ENCODE measurements at regions not wholly inside any gene's neighbourhood (a gene's known extent, or its start where the extent isn't known, plus 50 kb on each side); places are given as distances from the start of the nearest gene placed in this dataset.

DNA sequence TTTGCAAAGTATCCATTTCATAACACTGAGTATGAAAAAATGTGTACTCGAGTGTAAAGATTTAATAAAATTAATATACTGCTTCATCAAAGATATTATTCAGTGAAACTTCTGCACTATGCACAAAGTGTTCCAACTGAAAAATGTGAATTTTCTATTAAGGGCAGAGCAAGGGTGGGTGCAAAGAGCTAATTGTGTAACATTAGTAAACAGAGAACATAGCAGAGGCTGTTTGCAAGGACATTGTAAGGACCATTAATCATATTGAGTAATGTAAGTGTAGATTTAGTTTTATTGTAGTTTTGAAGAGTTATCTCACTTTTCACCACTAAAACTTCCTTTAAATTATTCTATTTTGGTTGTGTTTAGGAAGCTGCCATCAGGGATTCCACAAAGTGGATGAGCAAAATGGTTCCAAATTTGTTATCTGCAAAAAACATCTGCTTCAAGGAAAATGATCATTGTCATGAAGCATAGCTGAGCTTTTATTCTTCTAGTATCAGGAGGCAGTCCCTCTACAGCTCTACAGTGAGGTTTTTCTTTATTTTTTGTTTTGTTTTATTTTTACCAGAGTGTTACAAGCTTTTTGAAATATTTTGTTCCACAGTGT, 1375.4 kb downstream of the SLITRK1 start:
- TF ChIP-seq, protein P1, sequence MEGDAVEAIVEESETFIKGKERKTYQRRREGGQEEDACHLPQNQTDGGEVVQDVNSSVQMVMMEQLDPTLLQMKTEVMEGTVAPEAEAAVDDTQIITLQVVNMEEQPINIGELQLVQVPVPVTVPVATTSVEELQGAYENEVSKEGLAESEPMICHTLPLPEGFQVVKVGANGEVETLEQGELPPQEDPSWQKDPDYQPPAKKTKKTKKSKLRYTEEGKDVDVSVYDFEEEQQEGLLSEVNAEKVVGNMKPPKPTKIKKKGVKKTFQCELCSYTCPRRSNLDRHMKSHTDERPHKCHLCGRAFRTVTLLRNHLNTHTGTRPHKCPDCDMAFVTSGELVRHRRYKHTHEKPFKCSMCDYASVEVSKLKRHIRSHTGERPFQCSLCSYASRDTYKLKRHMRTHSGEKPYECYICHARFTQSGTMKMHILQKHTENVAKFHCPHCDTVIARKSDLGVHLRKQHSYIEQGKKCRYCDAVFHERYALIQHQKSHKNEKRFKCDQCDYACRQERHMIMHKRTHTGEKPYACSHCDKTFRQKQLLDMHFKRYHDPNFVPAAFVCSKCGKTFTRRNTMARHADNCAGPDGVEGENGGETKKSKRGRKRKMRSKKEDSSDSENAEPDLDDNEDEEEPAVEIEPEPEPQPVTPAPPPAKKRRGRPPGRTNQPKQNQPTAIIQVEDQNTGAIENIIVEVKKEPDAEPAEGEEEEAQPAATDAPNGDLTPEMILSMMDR (IDR thresholded peaks at IDR 0.05) = no peak
- TF ChIP-seq POLR2A (IDR thresholded peaks at IDR 0.05) = no peak
